ENCODE measurements at regions not wholly inside any gene's neighbourhood (a gene's known extent, or its start where the extent isn't known, plus 50 kb on each side); places are given as distances from the start of the nearest gene placed in this dataset.
A peak's percentile ranks its signal among the peaks of the same experiment; 100 is the strongest.
"Not testable (repeated sequence)": the region's sequence is repeated elsewhere in the genome, so short reads cannot be mapped to it uniquely, and the experiment has no call there.

GRCh38 chr13:68897331-68897928, 1210.2 kb upstream of the ATXN8OS start:
- no peaks in the 10 kb centered on the region for H3K79me2 ChIP-seq (ENCODE audit: insufficient read depth, low read length)
- no peak overlapping the region for H2AFZ ChIP-seq (ENCODE audit: low read depth, low read length)
- H3K4me3 Mint-ChIP-seq (ENCODE audit: unreplicated experiment), result no peak overlapping the region
- H3K4me1 ChIP-seq (ENCODE audit: insufficient read depth, low read length), result no peaks in the 10 kb centered on the region
- H3K27me3 ChIP-seq (ENCODE audit: insufficient read depth, low read length), result no peaks in the 10 kb centered on the region
- no peaks in the 10 kb centered on the region for H3K27me3 Mint-ChIP-seq (ENCODE audit: low read depth, unreplicated experiment)
- H3K9ac ChIP-seq (ENCODE audit: low read length), result no peak overlapping the region
- no peak for TF ChIP-seq EZH2 (IDR thresholded peaks at IDR 0.05; ENCODE audit: insufficient read depth, low read length)
- no peak for TF ChIP-seq CTCF (IDR thresholded peaks at IDR 0.05; ENCODE audit: insufficient read depth, low read depth, low read length)
- no peak for DNase-seq (ENCODE audit: low read depth)
- FAIRE-seq, result no peak
- no peak overlapping the region for H3K4me2 ChIP-seq (ENCODE audit: low read length)
- peaks cover 6% of the 10 kb centered on the region for H3K9me3 Mint-ChIP-seq (ENCODE audit: unreplicated experiment)
- H4K20me1 ChIP-seq (ENCODE audit: insufficient read depth, low read length), result no peaks in the 10 kb centered on the region
- no peaks in the 10 kb centered on the region for H3K36me3 ChIP-seq (ENCODE audit: insufficient read depth, low read length)
- H3K4me3 ChIP-seq (ENCODE audit: insufficient read depth, low read depth, low read length), result no peak overlapping the region
- no peaks in the 10 kb centered on the region for H3K36me3 Mint-ChIP-seq (ENCODE audit: low read depth, unreplicated experiment)
- peaks cover 3% of the 10 kb centered on the region for H3K4me1 Mint-ChIP-seq (ENCODE audit: low read depth, unreplicated experiment)
- no peaks in the 10 kb centered on the region for H3K9me3 ChIP-seq (ENCODE audit: insufficient read depth, low read depth, low read length)
- no peak overlapping the region for H3K27ac ChIP-seq (ENCODE audit: low read depth, low read length)
- no peak overlapping the region for H3K27ac Mint-ChIP-seq (ENCODE audit: unreplicated experiment)

- no peak overlapping the region for H3K4me3 Mint-ChIP-seq (ENCODE audit: unreplicated experiment)
- H3K9me3 ChIP-seq (ENCODE audit: insufficient read depth, low read depth, low read length), result no peaks in the 10 kb centered on the region
- H4K20me1 ChIP-seq (ENCODE audit: insufficient read depth, low read length), result no peaks in the 10 kb centered on the region
- H3K27ac ChIP-seq (ENCODE audit: low read depth, low read length), result no peak overlapping the region
- H3K79me2 ChIP-seq (ENCODE audit: insufficient read depth, low read length), result no peaks in the 10 kb centered on the region
- no peak for TF ChIP-seq CTCF (IDR thresholded peaks at IDR 0.05; ENCODE audit: insufficient read depth, low read depth, low read length)
- no peak for TF ChIP-seq EZH2 (IDR thresholded peaks at IDR 0.05; ENCODE audit: insufficient read depth, low read length)
- H3K27ac Mint-ChIP-seq (ENCODE audit: unreplicated experiment), result no peak overlapping the region
- H3K36me3 ChIP-seq (ENCODE audit: insufficient read depth, low read length), result no peaks in the 10 kb centered on the region
- DNase-seq (ENCODE audit: low read depth) (peak; percentile 1), FAIRE-seq (no peak)
- H3K4me3 ChIP-seq (ENCODE audit: insufficient read depth, low read depth, low read length), result no peak overlapping the region
- no peak overlapping the region for H3K9ac ChIP-seq (ENCODE audit: low read length)
- H2AFZ ChIP-seq (ENCODE audit: low read depth, low read length), result no peak overlapping the region
- H3K27me3 ChIP-seq (ENCODE audit: insufficient read depth, low read length), result no peaks in the 10 kb centered on the region
- H3K4me2 ChIP-seq (ENCODE audit: low read length), result no peak overlapping the region
- H3K4me1 Mint-ChIP-seq (ENCODE audit: low read depth, unreplicated experiment), result peaks cover 3% of the 10 kb centered on the region
- no peaks in the 10 kb centered on the region for H3K36me3 Mint-ChIP-seq (ENCODE audit: low read depth, unreplicated experiment)
- peaks cover 6% of the 10 kb centered on the region for H3K9me3 Mint-ChIP-seq (ENCODE audit: unreplicated experiment)
- H3K4me1 ChIP-seq (ENCODE audit: insufficient read depth, low read length), result no peaks in the 10 kb centered on the region
- no peaks in the 10 kb centered on the region for H3K27me3 Mint-ChIP-seq (ENCODE audit: low read depth, unreplicated experiment)
These were observed 1211.9 kb upstream of the ATXN8OS start for GRCh38 chr13:68895696-68896095.

GRCh38 chr13:68893721-68894120, 1213.9 kb upstream of the ATXN8OS start:
- H3K4me3 Mint-ChIP-seq (ENCODE audit: unreplicated experiment); H3K79me2 ChIP-seq (ENCODE audit: insufficient read depth, low read length); H3K36me3 ChIP-seq (ENCODE audit: insufficient read depth, low read length); H3K9me3 ChIP-seq (ENCODE audit: insufficient read depth, low read depth, low read length); H3K27ac Mint-ChIP-seq (ENCODE audit: unreplicated experiment); FAIRE-seq; H3K27me3 Mint-ChIP-seq (ENCODE audit: low read depth, unreplicated experiment); H4K20me1 ChIP-seq (ENCODE audit: insufficient read depth, low read length); H3K4me3 ChIP-seq (ENCODE audit: insufficient read depth, low read depth, low read length); H3K4me2 ChIP-seq (ENCODE audit: low read length); H3K27me3 ChIP-seq (ENCODE audit: insufficient read depth, low read length); H2AFZ ChIP-seq (ENCODE audit: low read depth, low read length); H3K4me1 ChIP-seq (ENCODE audit: insufficient read depth, low read length); H3K27ac ChIP-seq (ENCODE audit: low read depth, low read length); DNase-seq (ENCODE audit: low read depth); H3K4me1 Mint-ChIP-seq (ENCODE audit: low read depth, unreplicated experiment); H3K36me3 Mint-ChIP-seq (ENCODE audit: low read depth, unreplicated experiment); H3K9ac ChIP-seq (ENCODE audit: low read length); H3K9me3 Mint-ChIP-seq (ENCODE audit: unreplicated experiment): not testable (repeated sequence)

- not testable (repeated sequence) for H3K9me3 ChIP-seq (ENCODE audit: insufficient read depth, low read depth, low read length); FAIRE-seq; H3K36me3 ChIP-seq (ENCODE audit: insufficient read depth, low read length); H3K27ac ChIP-seq (ENCODE audit: low read depth, low read length); DNase-seq (ENCODE audit: low read depth); H3K4me2 ChIP-seq (ENCODE audit: low read length); H3K4me3 Mint-ChIP-seq (ENCODE audit: unreplicated experiment); H3K27ac Mint-ChIP-seq (ENCODE audit: unreplicated experiment); H3K9ac ChIP-seq (ENCODE audit: low read length); H3K27me3 Mint-ChIP-seq (ENCODE audit: low read depth, unreplicated experiment); H4K20me1 ChIP-seq (ENCODE audit: insufficient read depth, low read length); H3K4me1 ChIP-seq (ENCODE audit: insufficient read depth, low read length); H3K36me3 Mint-ChIP-seq (ENCODE audit: low read depth, unreplicated experiment); H3K27me3 ChIP-seq (ENCODE audit: insufficient read depth, low read length); H3K4me1 Mint-ChIP-seq (ENCODE audit: low read depth, unreplicated experiment); H2AFZ ChIP-seq (ENCODE audit: low read depth, low read length); H3K9me3 Mint-ChIP-seq (ENCODE audit: unreplicated experiment); H3K4me3 ChIP-seq (ENCODE audit: insufficient read depth, low read depth, low read length); H3K79me2 ChIP-seq (ENCODE audit: insufficient read depth, low read length)
These were observed 1215.0 kb upstream of the ATXN8OS start for GRCh38 chr13:68892596-68892995.

- not testable (repeated sequence) for H3K27ac ChIP-seq (ENCODE audit: low read depth, low read length); H4K20me1 ChIP-seq (ENCODE audit: insufficient read depth, low read length); H2AFZ ChIP-seq (ENCODE audit: low read depth, low read length); H3K4me1 Mint-ChIP-seq (ENCODE audit: low read depth, unreplicated experiment); H3K27ac Mint-ChIP-seq (ENCODE audit: unreplicated experiment); H3K4me3 Mint-ChIP-seq (ENCODE audit: unreplicated experiment); H3K4me3 ChIP-seq (ENCODE audit: insufficient read depth, low read depth, low read length); H3K4me2 ChIP-seq (ENCODE audit: low read length); H3K9me3 ChIP-seq (ENCODE audit: insufficient read depth, low read depth, low read length); H3K9ac ChIP-seq (ENCODE audit: low read length); DNase-seq (ENCODE audit: low read depth); H3K27me3 ChIP-seq (ENCODE audit: insufficient read depth, low read length); FAIRE-seq; H3K79me2 ChIP-seq (ENCODE audit: insufficient read depth, low read length); H3K36me3 Mint-ChIP-seq (ENCODE audit: low read depth, unreplicated experiment); H3K27me3 Mint-ChIP-seq (ENCODE audit: low read depth, unreplicated experiment); H3K4me1 ChIP-seq (ENCODE audit: insufficient read depth, low read length); H3K9me3 Mint-ChIP-seq (ENCODE audit: unreplicated experiment); H3K36me3 ChIP-seq (ENCODE audit: insufficient read depth, low read length)
These were observed 1217.5 kb upstream of the ATXN8OS start for GRCh38 chr13:68890101-68890500.
